Right lobe of liver (tissue), 6 donors: ENCODE measurements at regions not wholly inside any gene's neighbourhood (a gene's known extent, or its start where the extent isn't known, plus 50 kb on each side); places are given as distances from the start of the nearest gene placed in this dataset.

Experiments used
- ATAC-seq, 4 donors: fragments of 200-7000 bp; cut with Tn5 transposase; one replicate each; pipeline ENCODE4 v1.9.1; 2020; ENCODE audit warnings: mild to moderate bottlenecking in 4 of 4, moderate library complexity in 4 of 4
- DNase-seq, 3 donors: peaks; one replicate each; pipeline ENCODE4 v3.0.0-alpha.2; 2020
- H3K27ac ChIP-seq, 3 donors: fragments of 200-600 bp; one replicate each; pipeline ENCODE4 v1.8.0; 2022
- H3K27me3 ChIP-seq, 2 donors: fragments of 200-600 bp; one replicate each; pipeline ENCODE4 v1.8.0; 2022
- H3K36me3 ChIP-seq, 4 donors: fragments of 200-600 bp; sonication (generic) in 1 of 4; one replicate each; pipeline versions ENCODE4 v1.5.1 to v1.8.0; 2017 to 2022; ENCODE audit warnings: control low read depth in 1 of 4
- H3K4me1 ChIP-seq, 4 donors: fragments of 200-600 bp; sonication (generic) in 1 of 4; one replicate each; pipeline versions ENCODE4 v1.5.1 to v1.8.0; 2017 to 2022; ENCODE audit warnings: control low read depth in 1 of 4
- H3K4me3 ChIP-seq, 3 donors: fragments of 200-600 bp; one replicate each; pipeline ENCODE4 v1.8.0; 2022
- H3K9me3 ChIP-seq, 4 donors: fragments of 200-600 bp; sonication (generic) in 1 of 4; one replicate each; pipeline versions ENCODE4 v1.5.1 to v1.8.0; 2017 to 2022; ENCODE audit warnings: control low read depth in 1 of 4
- POLR2A ChIP-seq: fragments of 450-650 bp; IDR thresholded peaks from one replicate; pipeline ENCODE4 v1.6.1; 2017; ENCODE audit warnings: antibody characterized with exemption, mild to moderate bottlenecking
- WGBS: methylation state at CpG from one replicate; pipeline ENCODE4 v1.1.6; 2018; ENCODE audit warnings: low coverage, low lambda C conversion rate; ENCODE audit not compliant: insufficient coverage; ENCODE audit errors: missing lambda C conversion rate; 5-methylcytosine and 5-hydroxymethylcytosine counted together
- intact Hi-C, 2 donors: fragments of 100-400 bp; cut with DNase I; formaldehyde crosslinking; loops; one replicate each; pipeline versions ENCODE4 v1.11.2 to v1.14.1; 2022
- TF ChIP-seq, protein P1 (sequence below), 4 donors: fragments of 200-600 bp in 3 of 4; fragments of 450-650 bp in 1 of 4; IDR thresholded peaks; one replicate each; pipeline versions ENCODE4 v1.5.1 to v1.8.0; 2016 to 2022; ENCODE audit warnings: antibody characterized with exemption in 4 of 4, mild to moderate bottlenecking in 2 of 4
- donor health status: DM: no; HTN: yes; CAD: no.
- donor health status: DM: no; HTN: no; CAD: no.
- donor health status: DM: no; HTN: no; CAD: no.
- donor health status: DM: no; HTN: yes; CAD: no.
- donor health status: DM: no; HTN: yes; CAD: no.

GRCh38 chr3:154885418-154885817 is 194.7 kb upstream of the MME start:
- no peak for DNase-seq
- Histone ChIP-seq H3K36me3 (no peaks in the 10 kb centered on the region), H3K27ac (no peak overlapping the region), H3K27me3 (no peaks in the 10 kb centered on the region), H3K4me3 (no peak overlapping the region), H3K4me1 (no peaks in the 10 kb centered on the region), H3K9me3 (no peaks in the 10 kb centered on the region)
- ATAC-seq: no peak
- intact Hi-C loops: loop anchor here in 1 of 2 donors (10.0 kb wide), 1 partner anchor 439 kb away; no protein-coding TSS in a partner anchor
- 59% methylated on average over 3 of the region's 3 CpGs for WGBS
- TF ChIP-seq, protein P1, sequence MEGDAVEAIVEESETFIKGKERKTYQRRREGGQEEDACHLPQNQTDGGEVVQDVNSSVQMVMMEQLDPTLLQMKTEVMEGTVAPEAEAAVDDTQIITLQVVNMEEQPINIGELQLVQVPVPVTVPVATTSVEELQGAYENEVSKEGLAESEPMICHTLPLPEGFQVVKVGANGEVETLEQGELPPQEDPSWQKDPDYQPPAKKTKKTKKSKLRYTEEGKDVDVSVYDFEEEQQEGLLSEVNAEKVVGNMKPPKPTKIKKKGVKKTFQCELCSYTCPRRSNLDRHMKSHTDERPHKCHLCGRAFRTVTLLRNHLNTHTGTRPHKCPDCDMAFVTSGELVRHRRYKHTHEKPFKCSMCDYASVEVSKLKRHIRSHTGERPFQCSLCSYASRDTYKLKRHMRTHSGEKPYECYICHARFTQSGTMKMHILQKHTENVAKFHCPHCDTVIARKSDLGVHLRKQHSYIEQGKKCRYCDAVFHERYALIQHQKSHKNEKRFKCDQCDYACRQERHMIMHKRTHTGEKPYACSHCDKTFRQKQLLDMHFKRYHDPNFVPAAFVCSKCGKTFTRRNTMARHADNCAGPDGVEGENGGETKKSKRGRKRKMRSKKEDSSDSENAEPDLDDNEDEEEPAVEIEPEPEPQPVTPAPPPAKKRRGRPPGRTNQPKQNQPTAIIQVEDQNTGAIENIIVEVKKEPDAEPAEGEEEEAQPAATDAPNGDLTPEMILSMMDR (IDR thresholded peaks at IDR 0.05): no peak
- no peak for TF ChIP-seq POLR2A

- no peak for DNase-seq
- Histone ChIP-seq H3K27ac (no peak overlapping the region), H3K9me3 (no peaks in the 10 kb centered on the region), H3K4me3 (no peak overlapping the region), H3K36me3 (no peaks in the 10 kb centered on the region), H3K4me1 (no peaks in the 10 kb centered on the region), H3K27me3 (no peaks in the 10 kb centered on the region)
- ATAC-seq: no peak
- TF ChIP-seq, protein P1 (IDR thresholded peaks at IDR 0.05): no peak
- TF ChIP-seq POLR2A: no peak
- intact Hi-C loops: loop anchor here in 1 of 2 donors (10.0 kb wide), 1 partner anchor 440 kb away; no protein-coding TSS in a partner anchor
Measured at GRCh38 chr3:154884952-154885351, 195.2 kb upstream of the MME start.

DNA sequence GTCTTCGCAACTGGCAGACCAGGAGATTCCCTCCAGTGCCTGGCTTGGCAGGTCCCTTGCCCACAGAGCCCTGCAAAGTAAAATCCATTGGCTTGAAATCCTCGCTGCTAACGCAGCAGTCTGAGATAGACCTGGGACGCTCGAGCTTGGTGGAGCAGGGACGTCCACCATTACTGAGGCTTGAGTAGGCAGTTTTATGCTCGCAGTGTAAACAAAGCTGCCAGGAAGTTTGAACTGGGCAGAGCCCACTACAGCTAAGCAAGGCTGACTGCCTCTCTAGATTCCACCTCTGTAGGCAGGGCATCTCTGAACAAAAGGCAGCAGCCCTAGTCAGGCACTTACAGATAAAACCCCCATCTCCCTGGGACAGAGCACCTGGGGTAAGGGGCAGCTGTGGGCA is 205.0 kb upstream of the MME start:
- TF ChIP-seq, protein P1 (IDR thresholded peaks at IDR 0.05): no peak
- no peak for TF ChIP-seq POLR2A
- Histone ChIP-seq H3K27ac (no peak overlapping the region), H3K36me3 (no peaks in the 10 kb centered on the region), H3K27me3 (no peaks in the 10 kb centered on the region), H3K4me3 (no peak overlapping the region), H3K4me1 (no peaks in the 10 kb centered on the region), H3K9me3 (no peaks in the 10 kb centered on the region)
- 52% methylated on average over 4 of the region's 7 CpGs for WGBS
- intact Hi-C loops: no loop called here
- ATAC-seq (no peak), DNase-seq (no peak)

- intact Hi-C loops: no loop called here
- no peaks in the 10 kb centered on the region for H3K27me3 ChIP-seq
- H3K9me3 ChIP-seq: no peaks in the 10 kb centered on the region
- H3K36me3 ChIP-seq: no peaks in the 10 kb centered on the region
- no peak overlapping the region for H3K27ac ChIP-seq
- ATAC-seq (no peak), DNase-seq (no peak)
- TF ChIP-seq, protein P1 (IDR thresholded peaks at IDR 0.05): no peak
- TF ChIP-seq POLR2A: no peak
- H3K4me1 ChIP-seq: no peaks in the 10 kb centered on the region
- 60% methylated on average over 2 of the region's 2 CpGs for WGBS
- H3K4me3 ChIP-seq: no peak overlapping the region
Measured at GRCh38 chr3:154872696-154873095, 207.4 kb upstream of the MME start.

- Histone ChIP-seq H3K4me1 (no peaks in the 10 kb centered on the region), H3K27ac (no peak overlapping the region), H3K27me3 (no peaks in the 10 kb centered on the region), H3K4me3 (no peak overlapping the region), H3K36me3 (no peaks in the 10 kb centered on the region), H3K9me3 (no peaks in the 10 kb centered on the region)
- intact Hi-C loops: no loop called here
- no peak for DNase-seq
- TF ChIP-seq, protein P1 (IDR thresholded peaks at IDR 0.05): no peak
- no peak for TF ChIP-seq POLR2A
- no peak for ATAC-seq
- WGBS: 33% methylated on average over 6 of the region's 6 CpGs
Measured at GRCh38 chr3:154872074-154872473, 208.0 kb upstream of the MME start.
